IPS-NIHi7 (cell line): ENCODE measurements at regions not wholly inside any gene's neighbourhood (a gene's known extent, or its start where the extent isn't known, plus 50 kb on each side); places are given as distances from the start of the nearest gene placed in this dataset.
A peak's percentile ranks its signal among the peaks of the same experiment; 100 is the strongest.
"Not testable (repeated sequence)": the region's sequence is repeated elsewhere in the genome, so short reads cannot be mapped to it uniquely, and the experiment has no call there.

ENCODE experiments used
- DNase-seq: peaks from one replicate; pipeline ENCODE4 v3.0.0; 2012; ENCODE audit warnings: mixed read lengths; ENCODE audit errors: extremely low spot score

GRCh38 chr14:23694949-23695663 is 58.9 kb downstream of the DHRS2 start:
- DNase-seq, result peak; percentile 63

GRCh38 chr14:23695664-23695999 is 59.5 kb downstream of the DHRS2 start:
- no peak for DNase-seq

GRCh38 chr14:23696701-23697239 is 60.6 kb downstream of the DHRS2 start:
- no peak for DNase-seq

GRCh38 chr14:23697680-23698079 is 61.5 kb downstream of the DHRS2 start:
- DNase-seq, result no peak

- no peak for DNase-seq
Measured at GRCh38 chr14:23702656-23703426, 66.7 kb downstream of the DHRS2 start.

- no peak for DNase-seq
Measured at GRCh38 chr14:23704890-23705289, 68.7 kb downstream of the DHRS2 start.

- no peak for DNase-seq
Measured at GRCh38 chr14:23707415-23707814, 71.3 kb downstream of the DHRS2 start.

GRCh38 chr14:23708343-23708742 is 72.2 kb downstream of the DHRS2 start:
- no peak for DNase-seq

GRCh38 chr14:23709923-23710322 is 73.8 kb downstream of the DHRS2 start:
- no peak for DNase-seq

- DNase-seq, result no peak
Measured at GRCh38 chr14:23712287-23712686, 76.1 kb downstream of the DHRS2 start.

GRCh38 chr14:23719225-23719985 is 83.2 kb downstream of the DHRS2 start:
- no peak for DNase-seq

GRCh38 chr14:23722675-23723074 is 86.5 kb downstream of the DHRS2 start:
- DNase-seq, result no peak

- DNase-seq, result no peak
Measured at GRCh38 chr14:23723911-23724310, 87.7 kb downstream of the DHRS2 start.

GRCh38 chr14:23725528-23725927 is 89.4 kb downstream of the DHRS2 start:
- no peak for DNase-seq

- DNase-seq, result no peak
Measured at GRCh38 chr14:23725980-23726710, 90.0 kb downstream of the DHRS2 start.

GRCh38 chr14:23727566-23728335 is 91.6 kb downstream of the DHRS2 start:
- DNase-seq, result peak; percentile 76

- DNase-seq, result no peak
Measured at GRCh38 chr14:23728791-23729190, 92.6 kb downstream of the DHRS2 start.

- DNase-seq, result peak; percentile 36
Measured at GRCh38 chr14:23729720-23730387, 93.7 kb downstream of the DHRS2 start.

- no peak for DNase-seq
Measured at GRCh38 chr14:23735394-23735793, 99.2 kb downstream of the DHRS2 start.

GRCh38 chr14:23744368-23744767 is 108.2 kb downstream of the DHRS2 start:
- DNase-seq, result not testable (repeated sequence)
